ENCODE measurements at regions not wholly inside any gene's neighbourhood (a gene's known extent, or its start where the extent isn't known, plus 50 kb on each side); places are given as distances from the start of the nearest gene placed in this dataset.

GRCh38 chr4:23028875-23029274, 336.1 kb downstream of the GBA3 start:
- in situ Hi-C loops (cut with HindIII; ENCODE audit: low pct_unique_long_range_greater_than_20kb, low sequenced_read_pairs) (no loop called here), intact Hi-C loops (cut with micrococcal nuclease; ENCODE audit: unreplicated experiment) (no loop called here)
- no peak overlapping the region for H3K4me3 ChIP-seq (ENCODE audit: low read depth in 2 of 2, low read length in 2 of 2)
- no peaks in the 10 kb centered on the region for H3K27me3 ChIP-seq (ENCODE audit: control insufficient read depth, insufficient read depth, low read length)
- no peak overlapping the region for H3K27ac ChIP-seq (ENCODE audit: low read length)
- no TSS peak for BruUV-seq (replicated peaks)
- no peaks in the 10 kb centered on the region for H3K4me1 ChIP-seq (ENCODE audit: control insufficient read depth, insufficient read depth, low read length)
- TF ChIP-seq POLR2AphosphoS5 (IDR thresholded peaks at IDR 0.05; ENCODE audit: low read depth, low read length) (no peak), TCF7L2 (IDR thresholded peaks at IDR 0.05; ENCODE audit: low read depth, low read length) (no peak), SIN3A (IDR thresholded peaks at IDR 0.05; ENCODE audit: borderline replicate concordance, insufficient read depth, low read depth, low read length) (no peak)
- ChIA-PET CTCF (no interaction called here), POLR2A (no interaction called here)
- ATAC-seq (no peak), DNase-seq (ENCODE audit: low read depth, low spot score) (no peak)
- no peaks in the 10 kb centered on the region for H3K9me3 ChIP-seq (ENCODE audit: control insufficient read depth, insufficient read depth, low read depth, low read length)
- no peaks in the 10 kb centered on the region for H3K36me3 ChIP-seq (ENCODE audit: control insufficient read depth, insufficient read depth, low read length)

- TF ChIP-seq, protein P1, sequence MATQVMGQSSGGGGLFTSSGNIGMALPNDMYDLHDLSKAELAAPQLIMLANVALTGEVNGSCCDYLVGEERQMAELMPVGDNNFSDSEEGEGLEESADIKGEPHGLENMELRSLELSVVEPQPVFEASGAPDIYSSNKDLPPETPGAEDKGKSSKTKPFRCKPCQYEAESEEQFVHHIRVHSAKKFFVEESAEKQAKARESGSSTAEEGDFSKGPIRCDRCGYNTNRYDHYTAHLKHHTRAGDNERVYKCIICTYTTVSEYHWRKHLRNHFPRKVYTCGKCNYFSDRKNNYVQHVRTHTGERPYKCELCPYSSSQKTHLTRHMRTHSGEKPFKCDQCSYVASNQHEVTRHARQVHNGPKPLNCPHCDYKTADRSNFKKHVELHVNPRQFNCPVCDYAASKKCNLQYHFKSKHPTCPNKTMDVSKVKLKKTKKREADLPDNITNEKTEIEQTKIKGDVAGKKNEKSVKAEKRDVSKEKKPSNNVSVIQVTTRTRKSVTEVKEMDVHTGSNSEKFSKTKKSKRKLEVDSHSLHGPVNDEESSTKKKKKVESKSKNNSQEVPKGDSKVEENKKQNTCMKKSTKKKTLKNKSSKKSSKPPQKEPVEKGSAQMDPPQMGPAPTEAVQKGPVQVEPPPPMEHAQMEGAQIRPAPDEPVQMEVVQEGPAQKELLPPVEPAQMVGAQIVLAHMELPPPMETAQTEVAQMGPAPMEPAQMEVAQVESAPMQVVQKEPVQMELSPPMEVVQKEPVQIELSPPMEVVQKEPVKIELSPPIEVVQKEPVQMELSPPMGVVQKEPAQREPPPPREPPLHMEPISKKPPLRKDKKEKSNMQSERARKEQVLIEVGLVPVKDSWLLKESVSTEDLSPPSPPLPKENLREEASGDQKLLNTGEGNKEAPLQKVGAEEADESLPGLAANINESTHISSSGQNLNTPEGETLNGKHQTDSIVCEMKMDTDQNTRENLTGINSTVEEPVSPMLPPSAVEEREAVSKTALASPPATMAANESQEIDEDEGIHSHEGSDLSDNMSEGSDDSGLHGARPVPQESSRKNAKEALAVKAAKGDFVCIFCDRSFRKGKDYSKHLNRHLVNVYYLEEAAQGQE (IDR thresholded peaks at IDR 0.05; ENCODE audit: insufficient read depth in 1 of 2, low read depth in 2 of 2, low read length in 1 of 2): no peak
- H3K4me3 ChIP-seq (ENCODE audit: low read depth in 2 of 2, low read length in 2 of 2): no peak overlapping the region
- intact Hi-C loops (cut with micrococcal nuclease; ENCODE audit: unreplicated experiment) (no loop called here), in situ Hi-C loops (cut with HindIII; ENCODE audit: low pct_unique_long_range_greater_than_20kb, low sequenced_read_pairs) (no loop called here)
- H3K9me3 ChIP-seq (ENCODE audit: control insufficient read depth, insufficient read depth, low read depth, low read length): no peaks in the 10 kb centered on the region
- POLR2A ChIA-PET: no interaction called here
- CTCF ChIA-PET: no interaction called here
- no TSS peak for BruUV-seq (replicated peaks)
- DNase-seq (ENCODE audit: low read depth, low spot score) (no peak), ATAC-seq (no peak)
- H3K36me3 ChIP-seq (ENCODE audit: control insufficient read depth, insufficient read depth, low read length): no peaks in the 10 kb centered on the region
- H3K4me1 ChIP-seq (ENCODE audit: control insufficient read depth, insufficient read depth, low read length): no peaks in the 10 kb centered on the region
- H3K27ac ChIP-seq (ENCODE audit: low read length): no peak overlapping the region
- H3K27me3 ChIP-seq (ENCODE audit: control insufficient read depth, insufficient read depth, low read length): no peaks in the 10 kb centered on the region
Observed at GRCh38 chr4:23023666-23024065, 330.9 kb downstream of the GBA3 start.

- no peaks in the 10 kb centered on the region for H3K27me3 ChIP-seq (ENCODE audit: control insufficient read depth, insufficient read depth, low read length)
- in situ Hi-C loops (cut with HindIII; ENCODE audit: low pct_unique_long_range_greater_than_20kb, low sequenced_read_pairs): no loop called here
- H3K4me3 ChIP-seq (ENCODE audit: low read depth in 2 of 2, low read length in 2 of 2): no peak overlapping the region
- CTCF ChIA-PET: no interaction called here
- BruUV-seq (replicated peaks): no TSS peak
- ATAC-seq (no peak), DNase-seq (ENCODE audit: low read depth, low spot score) (no peak)
- intact Hi-C loops (cut with micrococcal nuclease; ENCODE audit: unreplicated experiment): no loop called here
- H3K36me3 ChIP-seq (ENCODE audit: control insufficient read depth, insufficient read depth, low read length): no peaks in the 10 kb centered on the region
- H3K9me3 ChIP-seq (ENCODE audit: control insufficient read depth, insufficient read depth, low read depth, low read length): no peaks in the 10 kb centered on the region
- TF ChIP-seq CTCF (IDR thresholded peaks at IDR 0.05): no peak
- TF ChIP-seq TCF7L2 (IDR thresholded peaks at IDR 0.05; ENCODE audit: low read depth, low read length): no peak
- no peak for TF ChIP-seq SIN3A (IDR thresholded peaks at IDR 0.05; ENCODE audit: borderline replicate concordance, insufficient read depth, low read depth, low read length)
- TF ChIP-seq POLR2AphosphoS5 (IDR thresholded peaks at IDR 0.05; ENCODE audit: low read depth, low read length): no peak
- TF ChIP-seq, protein P1 (IDR thresholded peaks at IDR 0.05; ENCODE audit: insufficient read depth in 1 of 2, low read depth in 2 of 2, low read length in 1 of 2): no peak
- H3K27ac ChIP-seq (ENCODE audit: low read length): no peak overlapping the region
- POLR2A ChIA-PET: no interaction called here
- H3K4me1 ChIP-seq (ENCODE audit: control insufficient read depth, insufficient read depth, low read length): no peaks in the 10 kb centered on the region
Observed at GRCh38 chr4:23023121-23023520, 330.4 kb downstream of the GBA3 start.
